HG02938 (cell line): ENCODE measurements at regions not wholly inside any gene's neighbourhood (a gene's known extent, or its start where the extent isn't known, plus 50 kb on each side); places are given as distances from the start of the nearest gene placed in this dataset.
"Not testable (repeated sequence)": the region's sequence is repeated elsewhere in the genome, so short reads cannot be mapped to it uniquely, and the experiment has no call there.

Source experiments
- ATAC-seq: cut with Tn5 transposase; IDR thresholded peaks from one replicate; pipeline ENCODE4 v1.9.1; 2021; ENCODE audit warnings: mild to moderate bottlenecking, moderate library complexity; ENCODE audit not compliant: unreplicated experiment

GRCh38 chr4:184906480-184907097, 80.8 kb upstream of the ACSL1 start:
- no peak for ATAC-seq

GRCh38 chr4:184907216-184907615, 81.4 kb upstream of the ACSL1 start:
- ATAC-seq, result no peak

- no peak for ATAC-seq
Observed at GRCh38 chr4:184907810-184908209, 82.0 kb upstream of the ACSL1 start.

- no peak for ATAC-seq
Observed at GRCh38 chr4:184911310-184911709, 85.5 kb upstream of the ACSL1 start.

GRCh38 chr4:184913356-184914143, 87.8 kb upstream of the ACSL1 start:
- no peak for ATAC-seq

GRCh38 chr4:184918799-184919198, 93.0 kb upstream of the ACSL1 start:
- ATAC-seq, result not testable (repeated sequence)

- ATAC-seq, result no peak
Observed at GRCh38 chr4:184921456-184921855, 95.7 kb upstream of the ACSL1 start.

- no peak for ATAC-seq
Observed at GRCh38 chr4:184922301-184922700, 96.0 kb upstream of the HELT start.

- no peak for ATAC-seq
Observed at GRCh38 chr4:184924516-184924915, 93.8 kb upstream of the HELT start.

GRCh38 chr4:184929476-184929875, 88.8 kb upstream of the HELT start:
- no peak for ATAC-seq

- no peak for ATAC-seq
Observed at GRCh38 chr4:184930026-184930425, 88.3 kb upstream of the HELT start.

GRCh38 chr4:184932343-184932742, 85.9 kb upstream of the HELT start:
- ATAC-seq, result no peak

- ATAC-seq, result no peak
Observed at GRCh38 chr4:184933311-184933710, 85.0 kb upstream of the HELT start.

GRCh38 chr4:184934184-184934583, 84.1 kb upstream of the HELT start:
- ATAC-seq, result no peak

- no peak for ATAC-seq
Observed at GRCh38 chr4:184934961-184935360, 83.3 kb upstream of the HELT start.

- ATAC-seq, result no peak
Observed at GRCh38 chr4:184936071-184936470, 82.2 kb upstream of the HELT start.

- ATAC-seq, result no peak
Observed at GRCh38 chr4:184937030-184937710, 81.1 kb upstream of the HELT start.

GRCh38 chr4:184937745-184938144, 80.5 kb upstream of the HELT start:
- no peak for ATAC-seq

GRCh38 chr4:184938871-184939270, 79.4 kb upstream of the HELT start:
- no peak for ATAC-seq

GRCh38 chr4:184939978-184940377, 78.3 kb upstream of the HELT start:
- no peak for ATAC-seq

- no peak for ATAC-seq
Observed at GRCh38 chr4:184940500-184940899, 77.8 kb upstream of the HELT start.
